Mesothelial cell of epicardium (in vitro differentiated cells): ENCODE measurements at regions not wholly inside any gene's neighbourhood (a gene's known extent, or its start where the extent isn't known, plus 50 kb on each side); places are given as distances from the start of the nearest gene placed in this dataset.

ENCODE experiments used
- DNase-seq, 2 experiments: peaks; one replicate each; pipeline ENCODE4 v3.0.0; 2021; ENCODE audit warnings: low spot score in 2 of 2; ENCODE audit not compliant: unreplicated experiment in 2 of 2
- H3K27ac Mint-ChIP-seq: 2 replicates; pipeline ENCODE4 v1.8.0; 2021; ENCODE audit warnings: mixed read lengths
- H3K27me3 Mint-ChIP-seq: 2 replicates; pipeline ENCODE4 v1.8.0; 2021; ENCODE audit warnings: low read depth, mixed read lengths
- H3K36me3 Mint-ChIP-seq: 2 replicates; pipeline ENCODE4 v1.8.0; 2021; ENCODE audit warnings: mixed read lengths
- H3K4me1 Mint-ChIP-seq: 2 replicates; pipeline ENCODE4 v1.8.0; 2021; ENCODE audit warnings: mixed read lengths
- H3K4me3 Mint-ChIP-seq: 2 replicates; pipeline ENCODE4 v1.8.0; 2021; ENCODE audit warnings: mild to moderate bottlenecking, moderate library complexity, mixed read lengths
- H3K9me3 Mint-ChIP-seq: 2 replicates; pipeline ENCODE4 v1.8.0; 2021; ENCODE audit warnings: mixed read lengths
- CTCF ChIP-seq: fragments of 200-600 bp; sonication (generic); IDR thresholded peaks from one replicate; pipeline ENCODE4 v1.5.0; 2021; ENCODE audit warnings: antibody characterized with exemption; ENCODE audit not compliant: unreplicated experiment

GRCh38 chr13:65733110-65733509, 1497.0 kb downstream of the PCDH9 start:
- Mint-ChIP-seq H3K4me3 (no peak overlapping the region), H3K27ac (no peak overlapping the region), H3K36me3 (peaks cover 14% of the 10 kb centered on the region), H3K4me1 (no peaks in the 10 kb centered on the region), H3K9me3 (peaks cover 40% of the 10 kb centered on the region), H3K27me3 (no peaks in the 10 kb centered on the region)
- no peak for TF ChIP-seq CTCF
- no peak for DNase-seq

- Mint-ChIP-seq H3K4me3 (no peak overlapping the region), H3K27me3 (no peaks in the 10 kb centered on the region), H3K27ac (no peak overlapping the region), H3K36me3 (no peaks in the 10 kb centered on the region), H3K9me3 (no peaks in the 10 kb centered on the region), H3K4me1 (peaks cover 10% of the 10 kb centered on the region)
- no peak for DNase-seq
- no peak for TF ChIP-seq CTCF
These were observed 1503.1 kb downstream of the PCDH9 start for GRCh38 chr13:65727070-65727469.

- Mint-ChIP-seq H3K9me3 (peaks cover 2% of the 10 kb centered on the region), H3K4me3 (no peak overlapping the region), H3K27ac (peak overlapping the region; percentile 73), H3K27me3 (no peaks in the 10 kb centered on the region), H3K36me3 (peaks cover 1% of the 10 kb centered on the region), H3K4me1 (peaks cover 10% of the 10 kb centered on the region)
- no peak for TF ChIP-seq CTCF
- no peak for DNase-seq
These were observed 1505.1 kb downstream of the PCDH9 start for GRCh38 chr13:65725006-65725405.

DNA sequence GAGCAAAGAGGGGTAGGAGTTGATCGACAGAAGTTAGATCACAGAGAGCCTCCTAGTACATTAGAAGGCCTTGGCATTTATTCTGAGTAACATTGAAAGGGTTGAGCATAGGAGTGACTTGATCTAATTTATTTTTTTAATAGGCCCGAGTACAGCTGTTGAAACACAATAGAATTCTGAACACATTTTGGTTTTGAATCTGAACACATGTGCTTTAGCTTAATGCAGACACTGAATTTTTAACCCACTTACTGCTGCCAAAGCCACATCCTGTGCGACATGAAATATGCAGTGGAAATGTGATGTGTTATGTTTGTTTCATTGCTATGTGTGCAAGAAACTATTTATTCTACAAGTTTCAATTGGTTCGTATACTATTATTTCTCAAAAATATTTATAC, 1505.9 kb downstream of the PCDH9 start:
- Mint-ChIP-seq H3K27ac (peak overlapping the region; percentile 28), H3K4me1 (peaks cover 10% of the 10 kb centered on the region), H3K9me3 (peaks cover 8% of the 10 kb centered on the region), H3K27me3 (no peaks in the 10 kb centered on the region), H3K36me3 (peaks cover 3% of the 10 kb centered on the region), H3K4me3 (no peak overlapping the region)
- no peak for TF ChIP-seq CTCF
- DNase-seq = no peak

DNA sequence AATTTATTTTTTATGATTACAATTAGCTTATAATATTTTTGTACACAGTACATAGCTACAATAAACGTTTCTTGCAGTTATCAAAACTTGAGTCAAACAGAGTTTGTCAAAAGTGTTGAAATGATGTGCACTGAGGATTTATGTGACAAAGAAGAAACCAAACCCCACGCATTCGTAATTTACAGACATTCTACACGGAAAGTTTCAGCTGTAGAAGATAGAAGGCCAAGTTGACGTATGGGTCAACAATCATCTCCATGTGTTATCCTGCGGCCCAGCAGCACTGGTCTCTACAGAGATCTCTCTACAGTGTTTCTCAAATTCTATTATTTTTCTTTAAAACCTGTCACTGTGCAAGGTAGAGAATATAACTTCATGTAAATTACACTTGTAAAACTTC, 1507.6 kb downstream of the PCDH9 start:
- Mint-ChIP-seq H3K27ac (no peak overlapping the region), H3K36me3 (peaks cover 7% of the 10 kb centered on the region), H3K27me3 (no peaks in the 10 kb centered on the region), H3K4me1 (peaks cover 10% of the 10 kb centered on the region), H3K4me3 (no peak overlapping the region), H3K9me3 (peaks cover 25% of the 10 kb centered on the region)
- no peak for TF ChIP-seq CTCF
- DNase-seq = no peak

- no peak overlapping the region for H3K4me3 Mint-ChIP-seq
- no peak overlapping the region for H3K27ac Mint-ChIP-seq
- peaks cover 9% of the 10 kb centered on the region for H3K36me3 Mint-ChIP-seq
- H3K27me3 Mint-ChIP-seq = no peaks in the 10 kb centered on the region
- H3K9me3 Mint-ChIP-seq = peaks cover 32% of the 10 kb centered on the region
- H3K4me1 Mint-ChIP-seq = peaks cover 20% of the 10 kb centered on the region
- no peak for DNase-seq
- no peak for TF ChIP-seq CTCF
These were observed 1510.3 kb downstream of the PCDH9 start for GRCh38 chr13:65719831-65720230.
